DOHH2 (cell line): ENCODE measurements at regions not wholly inside any gene's neighbourhood (a gene's known extent, or its start where the extent isn't known, plus 50 kb on each side); places are given as distances from the start of the nearest gene placed in this dataset.

Experiments used
- EZH2phosphoT487 ChIP-seq: fragments of 200-600 bp; sonication (generic); IDR thresholded peaks from 2 replicates; pipeline ENCODE4 v1.6.1; 2017; ENCODE audit warnings: borderline replicate concordance, mild to moderate bottlenecking, antibody characterized with exemption, low read length, moderate library complexity, mixed read lengths
- TF ChIP-seq, protein P1 (sequence below): fragments of 200-600 bp; sonication (generic); IDR thresholded peaks from one replicate; pipeline ENCODE4 v1.5.1; 2014; ENCODE audit warnings: antibody characterized with exemption, mild to moderate bottlenecking, low read depth, low read length; ENCODE audit not compliant: poor library complexity, severe bottlenecking

DNA sequence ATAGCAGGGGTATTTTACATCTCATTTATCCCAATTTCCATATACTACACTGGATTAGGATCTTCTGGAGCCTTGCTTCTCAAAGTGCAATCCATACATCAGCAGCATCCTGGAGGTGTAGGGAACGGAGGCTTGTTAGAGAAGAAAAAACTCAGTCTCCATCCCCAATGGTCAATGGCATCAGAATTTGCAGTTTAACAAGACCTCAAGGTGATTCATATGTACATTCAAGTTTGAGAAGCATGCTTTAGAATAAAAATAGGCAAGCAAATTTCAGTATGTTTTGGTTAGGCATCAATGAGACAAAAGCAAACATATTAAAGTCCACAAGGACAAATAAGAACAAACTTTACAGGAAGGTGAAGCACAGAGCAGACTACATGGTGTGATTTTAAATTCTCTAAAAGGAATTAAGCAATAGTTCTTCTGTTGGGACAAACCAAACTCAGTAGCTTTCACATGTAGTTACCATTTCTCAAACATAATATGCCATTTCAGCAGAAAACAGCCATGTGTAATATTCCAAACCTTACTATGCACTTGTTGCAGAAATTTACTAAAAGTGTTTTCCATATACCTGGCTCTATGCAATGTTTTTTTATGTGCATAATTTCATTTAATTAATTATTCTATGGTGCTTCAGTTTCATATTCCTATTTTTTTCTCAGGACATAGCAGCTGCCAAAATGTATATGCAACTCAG lies 360.3 kb upstream of the NECTIN3 start:
- TF ChIP-seq, protein P1, sequence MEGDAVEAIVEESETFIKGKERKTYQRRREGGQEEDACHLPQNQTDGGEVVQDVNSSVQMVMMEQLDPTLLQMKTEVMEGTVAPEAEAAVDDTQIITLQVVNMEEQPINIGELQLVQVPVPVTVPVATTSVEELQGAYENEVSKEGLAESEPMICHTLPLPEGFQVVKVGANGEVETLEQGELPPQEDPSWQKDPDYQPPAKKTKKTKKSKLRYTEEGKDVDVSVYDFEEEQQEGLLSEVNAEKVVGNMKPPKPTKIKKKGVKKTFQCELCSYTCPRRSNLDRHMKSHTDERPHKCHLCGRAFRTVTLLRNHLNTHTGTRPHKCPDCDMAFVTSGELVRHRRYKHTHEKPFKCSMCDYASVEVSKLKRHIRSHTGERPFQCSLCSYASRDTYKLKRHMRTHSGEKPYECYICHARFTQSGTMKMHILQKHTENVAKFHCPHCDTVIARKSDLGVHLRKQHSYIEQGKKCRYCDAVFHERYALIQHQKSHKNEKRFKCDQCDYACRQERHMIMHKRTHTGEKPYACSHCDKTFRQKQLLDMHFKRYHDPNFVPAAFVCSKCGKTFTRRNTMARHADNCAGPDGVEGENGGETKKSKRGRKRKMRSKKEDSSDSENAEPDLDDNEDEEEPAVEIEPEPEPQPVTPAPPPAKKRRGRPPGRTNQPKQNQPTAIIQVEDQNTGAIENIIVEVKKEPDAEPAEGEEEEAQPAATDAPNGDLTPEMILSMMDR = no peak
- no peak for TF ChIP-seq EZH2phosphoT487
